Transverse colon (tissue), 3 donors: ENCODE measurements at regions not wholly inside any gene's neighbourhood (a gene's known extent, or its start where the extent isn't known, plus 50 kb on each side); places are given as distances from the start of the nearest gene placed in this dataset.

Experiments
- POLR2A ChIP-seq: fragments of 450-650 bp; IDR thresholded peaks from one replicate; pipeline ENCODE4 v1.6.1; 2016; ENCODE audit warnings: antibody characterized with exemption, mild to moderate bottlenecking, moderate library complexity
- TF ChIP-seq, protein P1 (sequence below), 5 experiments: fragments of 200-600 bp in 3 of 5; fragments of 450-650 bp in 2 of 5; sonication (generic) in 3 of 5; IDR thresholded peaks; 1 replicate in 2 of 5; 2 replicates in 3 of 5; pipeline ENCODE4 v1.5.1; 2016 to 2017; ENCODE audit warnings: antibody characterized with exemption in 5 of 5, inconsistent platforms in 3 of 5, mild to moderate bottlenecking in 2 of 5, moderate library complexity in 1 of 5

DNA sequence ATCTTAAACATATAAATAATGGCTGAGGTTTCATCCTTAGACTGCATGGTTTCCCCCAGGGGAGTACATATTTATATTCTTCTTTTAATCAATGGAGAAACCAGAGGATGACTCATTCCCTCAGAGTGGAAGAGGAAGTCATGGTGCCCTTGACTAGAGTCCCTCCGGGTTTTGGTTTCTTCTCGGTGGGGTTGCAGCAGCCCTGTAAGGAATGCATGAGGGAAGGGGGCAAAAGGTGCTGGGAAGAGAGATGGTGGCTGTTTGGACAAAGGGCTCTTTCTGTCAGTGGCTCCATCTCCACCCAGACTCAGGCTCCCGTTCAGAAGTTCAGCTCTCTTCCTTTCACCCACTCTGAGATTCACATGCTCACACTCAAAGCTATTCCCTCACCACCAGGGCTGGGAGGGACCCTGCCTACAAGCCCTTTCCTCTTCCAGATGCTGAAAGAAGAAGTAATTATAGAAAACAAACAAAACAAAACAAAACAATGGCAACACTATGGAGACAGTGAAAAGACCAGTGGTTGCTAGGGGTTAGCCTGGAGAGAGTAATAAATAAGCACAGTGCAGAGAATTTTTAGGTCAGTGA is 129.8 kb upstream of the IL12B start:
- TF ChIP-seq, protein P1, sequence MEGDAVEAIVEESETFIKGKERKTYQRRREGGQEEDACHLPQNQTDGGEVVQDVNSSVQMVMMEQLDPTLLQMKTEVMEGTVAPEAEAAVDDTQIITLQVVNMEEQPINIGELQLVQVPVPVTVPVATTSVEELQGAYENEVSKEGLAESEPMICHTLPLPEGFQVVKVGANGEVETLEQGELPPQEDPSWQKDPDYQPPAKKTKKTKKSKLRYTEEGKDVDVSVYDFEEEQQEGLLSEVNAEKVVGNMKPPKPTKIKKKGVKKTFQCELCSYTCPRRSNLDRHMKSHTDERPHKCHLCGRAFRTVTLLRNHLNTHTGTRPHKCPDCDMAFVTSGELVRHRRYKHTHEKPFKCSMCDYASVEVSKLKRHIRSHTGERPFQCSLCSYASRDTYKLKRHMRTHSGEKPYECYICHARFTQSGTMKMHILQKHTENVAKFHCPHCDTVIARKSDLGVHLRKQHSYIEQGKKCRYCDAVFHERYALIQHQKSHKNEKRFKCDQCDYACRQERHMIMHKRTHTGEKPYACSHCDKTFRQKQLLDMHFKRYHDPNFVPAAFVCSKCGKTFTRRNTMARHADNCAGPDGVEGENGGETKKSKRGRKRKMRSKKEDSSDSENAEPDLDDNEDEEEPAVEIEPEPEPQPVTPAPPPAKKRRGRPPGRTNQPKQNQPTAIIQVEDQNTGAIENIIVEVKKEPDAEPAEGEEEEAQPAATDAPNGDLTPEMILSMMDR (IDR thresholded peaks at IDR 0.05): no peak
- TF ChIP-seq POLR2A: no peak
